NCI-H1417 (cell line): ENCODE measurements at regions not wholly inside any gene's neighbourhood (a gene's known extent, or its start where the extent isn't known, plus 50 kb on each side); places are given as distances from the start of the nearest gene placed in this dataset.

Experiments used
- DNase-seq, 3 experiments: peaks; one replicate each; lab custom pipeline; 2025; lab: John Stamatoyannopoulos, UW

DNA sequence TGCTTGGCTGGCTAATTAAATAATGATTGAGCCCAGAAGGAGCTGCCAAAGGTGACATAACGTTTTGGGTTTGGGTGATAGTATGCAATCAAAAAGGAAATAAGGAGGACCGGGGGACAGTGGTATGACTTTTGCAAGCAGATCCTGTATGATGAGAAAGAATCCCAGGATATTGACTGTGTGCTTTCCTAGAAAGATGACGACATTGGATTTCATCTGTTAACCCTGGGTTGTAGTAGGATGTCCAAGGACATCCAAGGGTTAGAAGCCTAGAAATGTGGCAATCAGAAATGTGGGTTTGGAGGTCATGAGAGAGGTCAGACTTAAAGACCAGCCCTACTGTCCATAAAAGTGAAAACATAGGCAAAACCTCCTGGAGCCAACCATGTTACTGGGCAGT lies 50.3 kb upstream of the HMHB1 start:
- DNase-seq: no peak

DNA sequence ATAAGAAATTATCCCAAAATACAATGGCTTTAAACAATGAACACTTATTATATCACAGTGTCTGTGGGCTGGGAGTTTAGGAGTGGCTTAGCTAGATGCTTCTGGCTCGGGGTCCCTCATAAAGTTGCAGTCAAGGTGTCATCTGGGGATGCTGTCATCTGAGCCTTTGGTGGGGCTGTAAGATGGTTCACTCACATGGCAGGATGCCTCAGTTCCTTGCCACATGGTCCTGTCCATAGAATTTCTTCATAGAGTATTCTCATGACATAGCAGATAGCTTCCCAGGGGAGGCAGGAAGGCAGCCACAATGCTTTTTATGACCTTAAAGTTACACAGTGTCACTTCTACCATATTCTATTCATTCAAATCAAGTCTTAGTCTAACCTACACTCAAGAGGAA lies 51.2 kb upstream of the HMHB1 start:
- DNase-seq: no peak

DNA sequence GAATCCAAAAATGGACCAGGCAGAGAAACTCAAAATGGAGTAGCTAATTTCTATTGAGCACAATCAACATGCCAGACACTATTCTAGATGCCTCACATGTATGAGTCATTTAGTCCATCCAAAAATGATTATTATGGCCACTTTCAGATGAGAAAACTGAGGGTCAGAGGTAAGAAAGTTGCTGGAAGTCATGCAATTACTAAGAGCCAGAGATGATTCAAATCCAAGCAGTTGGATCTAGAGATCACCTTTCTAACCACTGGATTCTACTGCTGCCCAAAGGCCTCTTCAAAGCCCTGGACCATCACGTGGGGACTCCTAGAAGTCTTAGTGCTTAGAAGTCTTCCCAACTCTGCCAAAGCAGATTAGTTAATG lies 51.8 kb upstream of the HMHB1 start:
- no peak for DNase-seq

DNA sequence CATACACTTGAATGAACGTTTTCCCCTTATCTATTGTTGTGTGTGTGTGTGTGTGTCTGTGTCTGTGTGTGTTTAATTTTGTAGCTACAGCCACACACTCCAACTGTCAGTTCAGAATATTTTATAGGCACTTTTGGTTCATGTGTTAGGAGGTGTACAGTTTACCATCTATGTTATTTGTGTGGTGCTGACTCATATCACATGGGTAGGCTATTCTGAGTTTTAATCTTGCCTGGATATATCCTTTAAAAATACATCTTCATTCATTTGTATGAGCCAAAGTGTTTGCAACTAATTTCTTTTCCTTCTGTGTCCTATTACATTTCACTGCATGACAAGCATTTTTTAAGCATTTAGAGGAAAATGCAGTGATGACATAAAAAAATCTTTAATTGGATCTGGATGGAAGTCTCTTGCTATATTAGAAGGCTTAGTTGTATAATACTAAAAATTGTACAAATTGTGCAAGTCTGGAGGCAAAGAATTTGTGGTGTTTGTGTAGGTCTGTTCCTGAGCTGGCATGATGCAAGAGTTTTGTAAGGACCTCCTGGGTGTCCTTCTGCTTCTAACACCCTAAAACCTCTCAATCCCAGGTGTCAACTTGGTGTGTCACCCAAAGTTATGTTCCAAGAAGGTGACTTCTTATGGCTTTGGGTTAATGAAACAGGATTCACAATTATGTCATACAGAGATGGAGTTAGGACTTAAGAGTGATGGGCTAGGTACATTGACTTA lies 52.4 kb upstream of the HMHB1 start:
- no peak for DNase-seq

DNA sequence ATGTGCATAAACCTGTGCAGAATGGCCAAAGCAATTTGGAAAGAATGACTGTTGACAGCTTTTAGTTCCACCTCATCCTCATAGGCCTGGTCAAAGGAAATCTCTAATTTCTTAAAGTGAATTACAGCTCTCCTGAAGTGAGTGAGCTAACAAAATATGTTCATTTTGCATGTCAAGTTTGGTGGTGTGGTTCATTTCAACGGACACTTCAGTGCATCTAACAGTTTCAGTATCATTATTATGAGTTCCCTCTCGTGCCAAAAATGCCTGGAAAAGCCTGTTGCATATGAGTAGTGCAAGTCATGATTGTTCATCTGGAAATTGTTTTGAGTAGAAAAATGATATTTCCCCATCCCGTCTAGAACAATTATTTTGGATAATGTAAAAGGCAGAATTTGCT lies 53.2 kb upstream of the HMHB1 start:
- DNase-seq: no peak

DNA sequence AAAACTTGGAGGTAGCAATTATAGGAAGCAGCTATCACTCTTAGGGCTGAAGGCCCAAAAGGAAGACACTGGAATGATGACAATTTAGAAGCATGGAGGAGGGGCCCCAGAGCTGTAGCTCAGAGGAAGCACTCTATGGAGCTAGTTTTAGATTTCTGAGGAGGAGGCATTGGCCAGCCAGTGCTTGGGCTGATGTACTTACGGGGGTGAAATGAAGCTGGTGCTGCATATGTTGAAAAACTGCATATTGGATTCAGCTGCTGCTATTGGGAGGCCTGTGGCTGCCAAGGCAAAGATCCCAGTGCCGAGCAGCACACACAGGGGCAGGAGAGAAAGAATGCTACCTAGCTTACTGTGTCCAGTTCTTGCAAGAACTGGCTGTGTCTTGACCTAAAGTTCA lies 53.9 kb upstream of the HMHB1 start:
- DNase-seq: no peak

DNA sequence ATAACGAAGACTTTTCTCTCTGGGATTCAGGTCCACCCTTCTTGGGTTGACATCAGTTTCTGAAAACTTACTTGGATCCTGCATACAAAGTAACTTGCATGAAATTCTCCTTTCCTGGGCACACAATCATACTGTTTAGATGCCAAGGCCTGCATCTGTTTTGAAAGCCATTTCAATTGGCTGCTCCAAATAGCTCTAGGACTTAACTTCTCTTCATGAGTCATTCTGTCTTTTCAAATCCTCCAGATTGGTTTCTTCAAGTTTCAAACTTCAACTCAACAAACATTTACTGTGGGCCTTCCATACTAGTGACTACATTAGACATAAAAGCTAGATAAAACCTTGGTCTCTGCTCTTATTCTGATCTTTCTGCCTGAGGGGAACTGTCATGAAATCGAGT lies 54.8 kb upstream of the HMHB1 start:
- no peak for DNase-seq

DNA sequence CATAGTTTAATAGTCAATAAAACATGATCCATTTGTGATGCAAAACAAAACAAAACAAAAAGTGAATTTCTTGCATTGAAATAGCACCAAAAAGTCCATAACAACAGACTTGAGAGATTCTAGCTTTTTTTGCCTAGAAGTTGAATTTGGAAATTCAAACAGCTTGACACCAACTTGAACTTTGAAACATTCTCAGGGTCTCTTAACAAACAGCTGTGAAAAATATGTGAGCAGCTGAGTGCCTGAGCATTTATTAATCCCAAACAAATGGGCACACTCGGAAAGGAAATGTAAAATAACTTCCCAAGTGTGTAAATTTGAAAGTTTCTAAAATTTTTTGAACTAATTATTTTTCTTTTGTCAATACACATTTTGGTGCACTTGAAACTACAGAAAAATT lies 56.0 kb upstream of the HMHB1 start:
- DNase-seq: no peak

DNA sequence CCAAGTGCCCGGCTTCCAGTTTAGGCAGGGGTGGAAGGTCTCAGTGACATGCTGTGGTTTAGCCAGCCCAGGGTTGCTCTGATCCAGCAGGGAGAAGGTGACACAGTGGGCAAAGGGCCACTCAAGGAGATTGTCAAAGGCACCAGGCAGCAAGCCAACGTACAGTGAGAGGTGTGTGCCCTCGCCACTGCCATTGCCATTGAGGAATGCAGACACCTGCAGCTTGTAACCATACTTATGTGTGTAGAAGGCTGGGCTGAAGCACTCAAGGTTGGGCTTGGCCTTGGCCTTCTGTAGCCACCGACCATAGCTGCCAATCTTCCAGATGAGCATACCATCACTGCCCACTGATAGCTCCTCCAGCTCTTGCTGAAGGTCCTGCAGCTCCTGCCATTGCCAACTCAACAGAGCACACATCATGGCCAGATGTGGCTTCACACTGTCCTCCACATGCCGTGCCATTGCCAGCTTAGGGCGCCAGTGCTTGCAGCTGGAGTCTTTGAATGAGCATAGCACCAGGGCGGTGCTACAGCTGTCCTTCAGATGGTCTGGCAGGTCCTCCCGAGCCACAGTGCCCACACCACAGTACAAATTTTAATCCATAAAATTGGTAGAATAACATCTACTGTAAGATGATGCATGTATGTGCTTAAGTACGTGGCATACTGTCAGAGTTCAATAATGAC lies 59.7 kb upstream of the HMHB1 start:
- no peak for DNase-seq

DNA sequence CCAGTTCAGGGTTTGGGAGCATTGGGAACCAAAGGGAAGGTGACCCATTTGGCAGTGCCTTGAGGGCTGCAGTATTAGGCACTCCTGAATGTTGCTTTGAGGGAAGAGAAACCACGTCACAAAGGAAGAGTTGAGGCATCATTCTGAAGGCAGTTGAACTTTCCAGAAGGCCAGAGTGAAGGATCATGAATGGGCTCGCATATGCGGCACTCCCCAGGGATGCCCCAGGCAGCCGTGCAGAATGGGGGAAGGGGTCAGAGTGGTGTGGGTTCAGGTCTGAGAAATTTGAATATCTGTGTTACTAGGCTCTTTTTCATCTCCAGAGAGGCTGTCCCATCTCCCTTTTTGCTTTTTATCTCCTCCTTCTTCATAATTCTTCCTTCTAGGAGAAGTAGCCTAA lies 60.6 kb upstream of the HMHB1 start:
- no peak for DNase-seq

DNA sequence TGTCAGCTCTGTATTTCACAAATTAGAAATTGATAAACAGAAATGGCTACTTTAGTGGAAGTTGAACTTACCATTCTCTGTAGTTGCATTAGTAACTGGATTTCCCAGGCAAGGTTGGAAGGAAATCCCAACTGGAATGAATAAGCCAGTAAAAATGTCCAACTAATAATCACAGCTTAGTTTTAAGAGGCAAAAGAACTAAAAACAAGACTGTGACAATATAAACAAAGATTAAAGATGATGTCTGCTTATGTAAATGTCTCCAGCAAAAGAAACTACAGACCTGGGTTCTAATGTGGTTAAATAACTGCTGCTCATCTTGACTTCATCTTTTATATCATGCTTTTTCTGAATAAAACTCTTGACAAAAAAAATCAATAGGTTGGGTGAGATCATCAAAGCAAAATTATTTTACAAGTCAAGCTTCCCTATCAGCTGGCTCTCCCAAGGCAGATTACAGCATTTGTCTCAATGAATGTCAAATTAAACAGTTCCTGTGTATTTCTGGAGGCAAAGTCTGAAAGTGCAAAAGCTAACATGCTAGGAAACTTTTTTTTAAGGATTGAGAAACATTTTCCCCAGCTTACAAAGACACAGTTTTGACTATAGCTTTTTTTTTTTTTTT lies 62.3 kb upstream of the HMHB1 start:
- no peak for DNase-seq

DNA sequence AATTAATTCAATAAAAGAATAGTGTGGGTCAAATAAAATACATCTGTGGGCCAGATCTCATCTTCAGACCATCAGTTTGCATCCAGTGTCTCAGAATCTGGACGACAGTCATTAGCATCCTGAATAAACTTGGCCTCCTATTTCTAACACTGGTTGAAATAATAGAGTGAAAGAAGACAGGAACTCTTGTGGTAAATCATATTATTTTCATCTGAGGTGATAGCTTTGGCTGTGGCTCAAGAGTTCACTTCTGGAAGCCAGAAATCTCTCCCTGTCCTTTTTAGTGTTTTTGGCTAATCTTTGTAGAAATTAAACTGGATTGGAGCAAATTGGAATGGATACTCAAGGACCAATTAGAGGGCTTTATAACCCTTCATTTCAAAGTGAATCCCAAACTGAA lies 63.4 kb upstream of the HMHB1 start:
- DNase-seq: no peak

DNA sequence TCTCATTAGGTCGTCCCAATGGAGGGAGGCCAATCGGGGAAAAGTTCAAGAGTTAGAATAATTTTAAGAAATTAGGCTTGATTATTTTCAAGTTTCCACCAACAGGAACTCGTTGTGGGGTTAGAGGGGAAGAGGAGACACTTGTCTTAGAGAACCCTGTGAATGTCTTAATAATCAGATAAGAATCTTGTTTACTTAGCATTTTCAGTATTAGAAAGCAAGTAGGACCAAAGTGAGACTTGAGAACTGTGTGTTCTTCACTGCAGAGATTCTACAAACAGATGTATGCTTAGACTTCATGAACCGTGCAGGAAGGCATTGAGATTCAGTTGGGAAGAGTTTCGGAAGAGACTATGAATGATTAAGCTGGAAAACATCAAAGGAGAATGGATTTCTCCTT lies 69.0 kb upstream of the HMHB1 start:
- DNase-seq: no peak

DNA sequence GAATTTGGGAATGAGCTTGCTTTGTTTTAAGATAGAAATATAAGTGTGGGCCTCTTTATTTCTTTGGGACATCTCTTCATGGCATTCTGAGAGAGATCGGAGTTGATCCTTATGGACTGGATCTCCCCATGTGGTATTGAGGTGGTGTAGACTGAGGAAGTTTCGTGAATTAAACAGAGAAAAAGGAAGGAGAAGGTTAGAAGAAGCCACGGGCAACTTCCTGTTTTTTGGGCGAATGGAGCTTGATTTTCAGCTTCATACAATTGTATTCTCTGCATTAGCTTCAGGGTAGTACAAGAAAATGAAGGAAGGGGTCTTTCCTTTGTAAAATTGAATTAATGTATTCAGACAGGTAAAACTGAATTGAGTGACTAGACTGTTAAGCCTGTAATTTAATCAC lies 70.5 kb upstream of the HMHB1 start:
- no peak for DNase-seq

DNA sequence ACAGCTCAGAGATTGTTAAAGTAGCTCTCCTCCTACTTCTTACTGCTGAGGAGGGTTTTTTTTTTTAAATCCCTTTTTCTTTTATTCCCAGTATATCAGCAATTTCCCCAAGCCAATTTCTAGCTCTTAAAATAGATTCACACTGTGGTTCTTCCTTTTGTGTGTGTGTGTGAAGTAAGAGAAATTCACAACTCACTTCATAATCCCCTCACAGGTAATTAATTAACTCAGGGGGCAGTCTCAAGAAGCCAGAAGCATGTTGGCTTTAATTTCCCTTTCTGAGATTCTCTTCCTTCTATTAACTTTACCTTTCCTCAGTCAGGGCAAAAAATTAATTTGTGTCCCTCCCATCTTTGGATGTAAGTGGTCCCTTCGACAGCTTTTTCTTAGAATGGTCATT lies 71.0 kb upstream of the HMHB1 start:
- DNase-seq: no peak

DNA sequence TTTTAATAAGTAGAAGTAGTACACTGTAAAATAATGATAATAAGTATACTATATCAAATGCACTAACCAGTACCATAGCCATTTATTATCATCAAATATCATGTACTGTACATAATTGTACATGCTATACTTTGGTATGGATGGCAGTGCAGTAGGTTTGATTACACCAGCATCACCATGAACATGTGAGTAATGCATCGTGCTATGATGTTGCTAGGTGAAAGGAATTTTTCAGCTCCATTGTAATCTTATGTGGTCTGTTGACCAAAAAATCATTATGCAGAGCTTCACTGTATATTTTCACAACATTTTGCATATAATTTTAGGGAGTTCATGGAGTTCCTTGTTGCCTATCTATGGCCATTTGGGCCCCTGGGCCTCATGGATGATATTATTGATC lies 72.2 kb upstream of the HMHB1 start:
- no peak for DNase-seq

DNA sequence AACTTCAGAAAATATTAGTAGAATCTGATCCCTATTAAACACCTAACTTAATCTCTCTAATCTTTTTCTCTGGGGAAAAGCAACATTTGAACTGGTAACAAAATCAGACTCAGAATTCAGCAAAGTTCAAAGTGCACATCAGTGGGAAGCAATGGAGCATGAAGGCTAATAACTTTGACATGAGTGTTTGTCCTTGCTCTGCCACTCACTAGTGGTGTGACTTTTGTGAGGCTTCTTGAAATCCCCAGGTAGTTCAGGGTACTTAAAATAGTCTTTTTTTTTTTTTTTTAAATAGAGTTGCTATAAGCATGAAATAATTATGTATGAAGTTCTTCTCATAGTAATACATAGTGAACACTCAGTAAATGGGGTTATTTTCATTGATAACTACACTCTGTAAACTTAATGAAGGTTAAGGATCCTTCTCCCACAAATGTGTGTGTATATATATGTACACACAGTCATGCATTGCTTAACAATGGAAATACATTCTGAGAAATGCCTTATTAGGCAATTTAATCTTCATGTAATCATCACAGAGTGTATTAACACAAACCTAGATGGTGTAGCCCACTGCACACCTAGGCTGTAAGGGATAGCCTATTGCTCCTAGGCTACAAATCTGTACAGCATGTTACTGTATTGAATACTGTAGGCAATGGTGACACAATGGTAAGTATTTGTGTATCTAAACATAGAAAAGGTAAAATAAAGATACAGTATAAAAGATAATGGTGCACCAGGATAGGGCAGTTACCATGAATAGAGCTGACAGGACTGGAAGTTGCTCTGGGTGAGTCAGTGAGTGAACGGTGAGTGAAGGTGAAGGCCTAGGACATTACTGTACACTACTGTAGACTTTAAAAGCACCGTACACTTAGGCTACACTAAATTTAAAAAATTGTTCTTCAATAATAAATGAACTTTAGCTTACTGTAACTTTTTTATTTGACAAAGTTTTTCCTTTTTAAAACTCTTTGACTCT lies 73.3 kb upstream of the HMHB1 start:
- peak in 1 of 3 experiments; percentile 31 for DNase-seq

DNA sequence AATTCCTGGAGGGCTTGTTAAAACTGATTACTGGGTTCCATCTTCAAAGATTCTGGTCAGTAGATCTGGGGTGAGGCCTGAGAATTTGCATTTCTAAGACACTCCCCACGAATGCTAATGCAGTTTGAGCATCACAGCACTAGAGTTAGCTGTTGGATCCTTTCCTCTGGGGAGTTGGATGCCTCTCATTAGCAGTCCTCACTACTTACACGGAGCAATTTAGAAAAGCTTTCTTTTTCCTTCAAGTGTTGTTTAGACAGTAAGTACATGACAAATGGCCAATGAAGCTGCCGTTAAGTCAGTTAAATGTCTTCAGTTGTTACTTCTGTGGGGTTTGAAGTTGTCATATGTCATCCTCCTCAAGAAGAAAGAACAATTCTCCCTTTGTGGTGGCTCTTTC lies 74.9 kb upstream of the HMHB1 start:
- peak in 1 of 3 experiments; percentile 86 for DNase-seq

DNA sequence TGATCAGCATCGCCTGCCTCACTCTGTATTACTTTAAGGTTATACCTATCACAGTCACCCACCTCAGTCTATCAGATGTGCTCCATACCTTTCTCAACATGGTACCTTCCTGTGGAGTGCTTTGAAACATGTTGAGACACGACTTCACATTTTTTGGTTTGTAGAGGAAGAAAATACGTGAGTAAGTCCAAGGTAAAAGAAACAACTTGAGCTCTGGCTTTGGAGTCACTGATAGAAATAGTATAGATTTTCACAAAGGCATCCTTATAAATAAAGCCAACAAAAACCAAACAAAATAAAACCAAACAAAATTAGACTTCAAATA lies 77.5 kb upstream of the HMHB1 start:
- no peak for DNase-seq

DNA sequence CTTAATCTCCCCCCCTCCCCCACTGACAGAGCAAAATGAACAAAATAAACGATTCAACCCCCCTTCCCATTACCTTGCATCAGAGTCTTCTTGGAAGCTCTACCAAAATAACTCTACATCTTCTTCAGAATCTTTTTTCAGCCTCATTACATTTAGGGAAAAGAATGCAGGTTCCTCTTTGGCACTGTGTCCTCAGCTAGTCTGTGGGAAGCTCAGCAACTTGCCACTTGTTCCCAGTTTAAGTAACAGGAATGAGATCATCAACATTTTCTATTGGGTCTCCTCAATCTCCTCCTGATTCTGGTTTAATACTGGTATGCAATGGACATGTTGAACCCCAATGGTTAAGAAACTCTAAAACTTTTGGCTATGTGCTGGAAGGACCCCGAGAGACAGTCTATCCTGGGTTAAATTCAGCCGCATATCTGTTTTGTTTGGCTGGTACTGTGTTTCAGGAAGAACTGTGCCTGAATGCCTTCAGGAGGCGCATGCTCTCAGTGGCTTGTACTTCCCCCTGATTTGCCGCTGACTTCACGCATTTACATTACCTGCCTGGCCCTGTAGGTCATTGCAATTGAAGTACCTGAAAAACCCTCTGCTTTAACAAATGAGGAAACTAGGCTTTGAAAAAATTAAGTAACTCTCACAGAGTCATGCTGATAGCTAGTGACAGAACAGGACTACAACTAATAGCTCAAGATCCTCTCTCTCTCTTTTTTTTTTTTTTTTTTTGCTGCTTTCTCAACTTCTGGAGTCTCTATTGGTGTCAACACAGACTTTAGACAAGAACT lies 78.1 kb upstream of the HMHB1 start:
- no peak for DNase-seq

DNA sequence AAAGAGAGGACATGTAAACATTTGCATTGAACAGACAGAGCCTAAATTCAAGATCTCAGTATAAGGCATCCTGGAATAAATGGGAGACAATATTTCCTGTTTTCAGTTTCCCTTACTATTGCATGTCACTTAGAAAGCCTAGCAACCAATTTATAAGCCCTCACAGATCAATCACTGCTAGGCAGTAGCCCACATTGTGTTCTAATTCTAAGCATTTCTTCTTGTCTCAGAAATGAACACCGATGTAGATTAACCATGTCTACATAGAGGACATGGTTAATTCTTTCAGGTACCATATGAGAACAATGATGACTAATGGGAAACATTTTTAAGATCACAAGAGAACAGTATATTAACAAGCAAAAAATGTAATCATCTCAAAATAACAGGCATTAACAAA lies 79.6 kb upstream of the HMHB1 start:
- no peak for DNase-seq
